DOHH2 (cell line): ENCODE measurements at regions not wholly inside any gene's neighbourhood (a gene's known extent, or its start where the extent isn't known, plus 50 kb on each side); places are given as distances from the start of the nearest gene placed in this dataset.

Experiments used
- EZH2phosphoT487 ChIP-seq: fragments of 200-600 bp; sonication (generic); IDR thresholded peaks from 2 replicates; pipeline ENCODE4 v1.6.1; 2017; ENCODE audit warnings: borderline replicate concordance, mild to moderate bottlenecking, antibody characterized with exemption, low read length, moderate library complexity, mixed read lengths
- TF ChIP-seq, protein P1 (sequence below): fragments of 200-600 bp; sonication (generic); IDR thresholded peaks from one replicate; pipeline ENCODE4 v1.5.1; 2014; ENCODE audit warnings: antibody characterized with exemption, mild to moderate bottlenecking, low read depth, low read length; ENCODE audit not compliant: poor library complexity, severe bottlenecking

DNA sequence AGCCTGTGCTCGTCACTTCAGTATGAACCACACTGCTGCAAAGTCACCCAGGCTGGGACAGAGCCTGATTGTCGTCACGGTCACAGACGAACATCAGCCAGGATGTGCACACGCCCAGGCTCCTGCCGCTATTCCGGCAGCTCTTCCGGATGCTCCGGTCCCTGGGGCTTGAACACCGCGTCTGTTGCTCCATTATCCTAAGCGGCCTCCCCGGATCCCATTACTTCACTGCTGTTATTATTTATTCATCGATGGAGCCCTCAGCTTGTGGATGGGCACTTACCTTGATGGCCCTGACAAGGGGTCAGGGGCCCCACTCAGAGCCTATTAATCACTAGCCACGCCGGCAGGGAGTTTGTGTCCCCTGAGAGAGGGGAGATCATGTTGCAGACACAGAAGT lies 120.8 kb upstream of the PCBD1 start:
- no peak for TF ChIP-seq EZH2phosphoT487
- TF ChIP-seq, protein P1, sequence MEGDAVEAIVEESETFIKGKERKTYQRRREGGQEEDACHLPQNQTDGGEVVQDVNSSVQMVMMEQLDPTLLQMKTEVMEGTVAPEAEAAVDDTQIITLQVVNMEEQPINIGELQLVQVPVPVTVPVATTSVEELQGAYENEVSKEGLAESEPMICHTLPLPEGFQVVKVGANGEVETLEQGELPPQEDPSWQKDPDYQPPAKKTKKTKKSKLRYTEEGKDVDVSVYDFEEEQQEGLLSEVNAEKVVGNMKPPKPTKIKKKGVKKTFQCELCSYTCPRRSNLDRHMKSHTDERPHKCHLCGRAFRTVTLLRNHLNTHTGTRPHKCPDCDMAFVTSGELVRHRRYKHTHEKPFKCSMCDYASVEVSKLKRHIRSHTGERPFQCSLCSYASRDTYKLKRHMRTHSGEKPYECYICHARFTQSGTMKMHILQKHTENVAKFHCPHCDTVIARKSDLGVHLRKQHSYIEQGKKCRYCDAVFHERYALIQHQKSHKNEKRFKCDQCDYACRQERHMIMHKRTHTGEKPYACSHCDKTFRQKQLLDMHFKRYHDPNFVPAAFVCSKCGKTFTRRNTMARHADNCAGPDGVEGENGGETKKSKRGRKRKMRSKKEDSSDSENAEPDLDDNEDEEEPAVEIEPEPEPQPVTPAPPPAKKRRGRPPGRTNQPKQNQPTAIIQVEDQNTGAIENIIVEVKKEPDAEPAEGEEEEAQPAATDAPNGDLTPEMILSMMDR = no peak
